Stimulated activated CD8-positive, alpha-beta memory T cell treated with anti-CD3 and anti-CD28 coated beads, Interleukin-2, amount 100 ng/mL, for 1 hour (primary cell): ENCODE measurements at regions not wholly inside any gene's neighbourhood (a gene's known extent, or its start where the extent isn't known, plus 50 kb on each side); places are given as distances from the start of the nearest gene placed in this dataset.

Experiments
- DNase-seq, 2 donors: peaks; one replicate each; pipeline ENCODE4 v3.0.0-alpha.2; 2020; ENCODE audit warnings: low read depth in 2 of 2

DNA sequence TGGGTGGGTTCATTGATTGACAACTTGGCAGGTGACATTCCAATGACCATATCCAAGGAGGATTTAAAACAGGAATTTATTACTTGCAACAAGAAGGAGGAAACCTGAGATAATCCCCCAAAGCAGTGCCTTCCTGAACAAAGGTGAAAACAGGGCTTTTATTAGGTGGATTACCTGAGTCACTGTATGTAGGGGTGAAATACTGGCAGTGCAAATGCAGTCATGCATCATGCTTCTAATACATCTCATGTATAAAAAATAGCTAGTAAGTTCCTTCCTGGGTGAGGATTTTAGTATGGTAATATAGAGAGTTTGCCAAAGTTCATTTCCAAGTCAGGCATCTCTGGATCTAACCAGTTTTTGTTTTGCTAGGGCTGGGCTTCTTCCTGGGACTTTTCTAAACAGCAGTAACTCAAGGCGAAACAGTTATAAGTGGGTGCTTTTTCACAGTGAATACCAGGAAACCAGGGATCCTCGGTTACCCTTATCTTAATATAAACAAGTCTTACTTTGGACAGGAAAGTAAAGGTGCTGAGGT is 583.4 kb upstream of the LRRTM1 start:
- DNase-seq = no peak

- DNase-seq = no peak
These were observed 569.8 kb upstream of the LRRTM1 start for GRCh38 chr2:80874374-80874773.

- DNase-seq = no peak
These were observed 565.4 kb upstream of the LRRTM1 start for GRCh38 chr2:80869858-80870438.

DNA sequence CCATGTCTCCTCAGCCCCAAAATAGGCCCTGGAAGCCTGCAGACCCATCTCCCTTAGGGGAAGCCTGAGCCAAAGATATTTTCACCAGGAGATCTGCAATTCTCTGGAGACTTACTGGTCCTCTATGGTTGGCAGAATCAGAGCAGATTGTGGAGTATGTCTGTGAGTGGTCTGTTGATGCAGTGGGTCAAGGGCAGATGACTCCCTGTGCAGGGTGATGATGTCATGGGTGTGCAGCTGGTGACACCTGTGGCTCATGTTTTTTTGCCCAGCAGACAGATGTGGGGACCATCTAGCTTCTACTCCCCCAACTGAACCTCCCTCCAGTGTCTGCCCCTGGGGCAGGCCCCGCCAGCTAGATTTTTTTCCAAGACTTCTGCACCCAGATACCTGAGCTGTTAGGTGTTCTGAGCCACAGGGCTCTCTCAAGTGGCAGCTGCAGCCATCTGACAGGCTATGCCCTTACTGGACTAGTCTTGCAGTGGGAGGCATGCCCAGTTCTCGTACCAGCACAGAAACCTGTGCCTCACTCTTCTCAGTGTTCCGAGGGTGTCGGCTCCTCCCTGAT is 558.7 kb upstream of the LRRTM1 start:
- no peak for DNase-seq

DNA sequence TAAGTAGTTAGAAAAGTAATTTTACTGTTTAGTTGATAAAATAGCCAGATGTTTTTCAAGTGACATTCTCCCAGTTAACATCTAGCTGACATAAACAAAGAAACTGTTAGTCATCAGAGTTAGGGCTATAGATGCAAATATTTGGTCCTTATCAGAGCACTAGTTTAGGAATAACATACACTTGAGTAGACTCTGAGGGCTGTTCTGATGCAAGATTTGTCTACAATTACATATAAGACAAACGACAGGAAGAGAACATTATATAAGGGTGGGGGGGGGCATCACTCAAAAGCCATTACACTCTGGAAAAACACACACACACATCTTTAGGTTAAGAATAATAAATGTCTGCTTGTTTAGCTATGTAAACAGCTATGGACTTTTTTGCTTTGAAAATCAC is 554.4 kb upstream of the LRRTM1 start:
- no peak for DNase-seq

GRCh38 chr2:80856227-80856626 is 551.7 kb upstream of the LRRTM1 start:
- DNase-seq = no peak

DNA sequence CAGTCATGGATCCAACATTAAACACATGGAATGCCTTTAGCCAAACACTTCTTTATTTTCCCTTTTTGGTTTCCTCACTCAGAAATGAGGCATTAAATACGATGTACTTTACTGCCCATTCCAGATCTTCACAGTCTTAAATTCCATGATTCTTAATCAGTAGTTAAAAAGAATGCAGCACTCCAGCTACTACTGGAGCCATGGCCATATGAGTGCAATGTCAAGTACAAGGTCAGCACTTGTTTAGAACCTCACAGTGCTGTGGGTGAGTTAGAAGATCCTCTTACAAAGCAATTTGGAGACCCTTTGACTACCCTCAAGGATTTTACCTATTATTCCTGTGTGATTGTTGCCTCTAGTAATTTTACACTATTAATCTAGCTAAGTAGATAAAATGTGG is 550.3 kb upstream of the LRRTM1 start:
- DNase-seq = no peak

- DNase-seq = no peak
These were observed 548.2 kb upstream of the LRRTM1 start for GRCh38 chr2:80852808-80853139.

GRCh38 chr2:80852079-80852807 is 547.7 kb upstream of the LRRTM1 start:
- DNase-seq = no peak

- DNase-seq = no peak
These were observed 526.3 kb upstream of the LRRTM1 start for GRCh38 chr2:80830891-80831290.

DNA sequence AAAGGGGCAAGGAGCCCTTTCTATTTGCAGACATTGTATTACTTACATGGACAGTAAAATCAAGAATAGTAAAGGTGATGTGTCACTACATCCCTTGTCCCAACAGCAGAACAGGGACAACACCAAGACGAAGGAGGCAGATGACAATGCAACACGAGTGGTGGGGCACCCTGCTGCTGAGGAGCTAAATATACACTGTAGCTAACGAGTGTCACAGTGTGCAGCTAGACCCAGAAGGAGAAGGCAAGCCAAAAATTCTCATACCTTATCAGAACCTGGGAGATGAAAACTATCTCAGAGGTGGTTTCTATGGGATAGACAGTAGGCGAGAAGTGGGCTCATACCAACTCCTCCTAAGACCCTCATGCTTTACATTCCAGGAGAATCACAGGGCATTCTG is 518.4 kb upstream of the LRRTM1 start:
- DNase-seq = no peak

- DNase-seq = no peak
These were observed 510.7 kb upstream of the LRRTM1 start for GRCh38 chr2:80815259-80815658.

DNA sequence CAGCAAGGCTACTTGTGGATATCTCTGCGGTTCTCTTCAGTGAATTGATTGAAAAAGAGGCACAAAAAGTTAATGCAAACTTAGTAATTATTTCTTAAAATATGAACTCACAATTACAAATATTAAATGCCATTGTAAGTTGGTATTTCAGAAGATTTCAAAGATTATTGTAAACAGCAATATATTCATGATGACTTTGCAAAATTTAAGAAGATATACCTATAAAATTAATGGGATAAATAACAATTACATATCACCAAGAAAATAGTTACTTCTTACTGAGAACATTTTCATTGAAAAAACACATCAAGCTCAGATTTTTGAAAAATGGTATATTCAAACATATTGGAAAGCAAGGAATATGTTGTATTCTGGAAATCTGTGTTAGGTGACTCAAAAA is 482.0 kb upstream of the LRRTM1 start:
- DNase-seq = no peak

GRCh38 chr2:80778704-80779103 is 474.2 kb upstream of the LRRTM1 start:
- DNase-seq = no peak

GRCh38 chr2:80748592-80748991 is 444.0 kb upstream of the LRRTM1 start:
- DNase-seq = no peak

GRCh38 chr2:80737047-80737446 is 432.5 kb upstream of the LRRTM1 start:
- no peak for DNase-seq

- DNase-seq = no peak
These were observed 420.4 kb upstream of the LRRTM1 start for GRCh38 chr2:80725001-80725400.

- no peak for DNase-seq
These were observed 418.3 kb upstream of the LRRTM1 start for GRCh38 chr2:80722803-80723202.

DNA sequence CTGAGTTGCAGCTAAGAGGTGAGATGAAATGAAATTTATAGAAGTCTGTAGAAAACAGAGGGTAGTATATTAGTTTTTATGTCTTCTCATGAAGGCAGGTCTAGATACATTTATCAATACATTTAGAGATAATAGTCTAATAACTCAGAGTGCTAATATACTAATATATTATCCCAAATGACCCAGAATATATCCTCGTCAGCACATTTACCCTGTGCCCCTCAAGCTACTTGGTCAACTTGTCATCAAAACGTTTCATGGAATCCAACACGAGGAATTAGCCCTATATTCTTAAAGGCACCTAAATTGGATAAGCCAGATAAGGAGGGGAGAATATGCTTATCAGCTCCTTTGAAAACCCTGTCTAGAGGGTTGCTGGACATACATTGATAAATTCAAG is 415.1 kb upstream of the LRRTM1 start:
- no peak for DNase-seq

DNA sequence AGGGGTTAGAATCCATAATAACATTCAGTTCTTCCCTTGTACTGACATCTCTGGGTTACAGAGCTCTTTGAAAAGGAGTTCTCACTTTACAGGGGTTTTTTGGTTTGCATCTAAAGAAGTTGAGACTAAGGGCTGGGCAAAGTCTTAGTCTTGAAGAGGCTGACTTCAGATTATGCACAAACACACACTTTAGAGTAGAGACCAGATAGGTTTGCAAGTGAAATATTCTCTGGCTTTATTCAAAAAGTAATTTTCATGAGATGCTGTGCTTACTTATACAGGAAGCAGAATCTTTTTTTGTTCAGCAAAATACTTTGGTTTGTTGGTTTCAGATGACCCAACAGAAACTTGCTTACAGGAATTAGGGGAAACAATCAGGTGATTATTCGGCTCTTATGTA is 410.9 kb upstream of the LRRTM1 start:
- no peak for DNase-seq

GRCh38 chr2:80711915-80712314 is 407.4 kb upstream of the LRRTM1 start:
- no peak for DNase-seq

- no peak for DNase-seq
These were observed 402.4 kb upstream of the LRRTM1 start for GRCh38 chr2:80706951-80707350.

GRCh38 chr2:80706541-80706940 is 402.0 kb upstream of the LRRTM1 start:
- no peak for DNase-seq
